Stimulated activated CD4-positive, alpha-beta T cell treated with anti-CD3 and anti-CD28 coated beads, Interleukin-1b, Interleukin-23, amount 100 ng/mL, for 4 hours (primary cell): ENCODE measurements at regions not wholly inside any gene's neighbourhood (a gene's known extent, or its start where the extent isn't known, plus 50 kb on each side); places are given as distances from the start of the nearest gene placed in this dataset.
"Not testable (repeated sequence)": the region's sequence is repeated elsewhere in the genome, so short reads cannot be mapped to it uniquely, and the experiment has no call there.

ENCODE experiments used
- DNase-seq, 2 donors: peaks; one replicate each; pipeline ENCODE4 v3.0.0-alpha.2; 2020; ENCODE audit warnings: low read depth in 2 of 2

GRCh38 chr2:111251711-111252110 is 131.0 kb downstream of the BCL2L11 start:
- DNase-seq, result no peak

GRCh38 chr2:111252436-111252835 is 131.7 kb downstream of the BCL2L11 start:
- no peak for DNase-seq

- DNase-seq, result not testable (repeated sequence)
Observed at GRCh38 chr2:111254916-111255315, 134.2 kb downstream of the BCL2L11 start.

- not testable (repeated sequence) for DNase-seq
Observed at GRCh38 chr2:111256628-111257027, 135.9 kb downstream of the BCL2L11 start.

GRCh38 chr2:111257607-111258006 is 136.9 kb downstream of the BCL2L11 start:
- DNase-seq, result not testable (repeated sequence)

GRCh38 chr2:111258318-111258717 is 137.6 kb downstream of the BCL2L11 start:
- DNase-seq, result not testable (repeated sequence)

- not testable (repeated sequence) for DNase-seq
Observed at GRCh38 chr2:111262627-111263379, 142.1 kb downstream of the BCL2L11 start.

GRCh38 chr2:111263380-111264017 is 142.8 kb downstream of the BCL2L11 start:
- DNase-seq, result not testable (repeated sequence)

GRCh38 chr2:111264956-111265355 is 144.2 kb downstream of the BCL2L11 start:
- DNase-seq, result not testable (repeated sequence)

GRCh38 chr2:111266556-111266955 is 145.8 kb downstream of the BCL2L11 start:
- not testable (repeated sequence) for DNase-seq

GRCh38 chr2:111267038-111267437 is 146.3 kb downstream of the BCL2L11 start:
- not testable (repeated sequence) for DNase-seq

- DNase-seq, result not testable (repeated sequence)
Observed at GRCh38 chr2:111269761-111270323, 149.1 kb downstream of the BCL2L11 start.

GRCh38 chr2:111270569-111270968 is 149.9 kb downstream of the BCL2L11 start:
- not testable (repeated sequence) for DNase-seq

- DNase-seq, result not testable (repeated sequence)
Observed at GRCh38 chr2:111271647-111272304, 151.1 kb downstream of the BCL2L11 start.

- not testable (repeated sequence) for DNase-seq
Observed at GRCh38 chr2:111273007-111273406, 152.3 kb downstream of the BCL2L11 start.

- DNase-seq, result not testable (repeated sequence)
Observed at GRCh38 chr2:111275047-111275853, 154.5 kb downstream of the BCL2L11 start.

GRCh38 chr2:111275854-111276171 is 155.1 kb downstream of the BCL2L11 start:
- not testable (repeated sequence) for DNase-seq

- not testable (repeated sequence) for DNase-seq
Observed at GRCh38 chr2:111278133-111278532, 157.4 kb downstream of the BCL2L11 start.

- not testable (repeated sequence) for DNase-seq
Observed at GRCh38 chr2:111280709-111281286, 160.1 kb downstream of the BCL2L11 start.

GRCh38 chr2:111282162-111282561 is 161.4 kb downstream of the BCL2L11 start:
- DNase-seq, result not testable (repeated sequence)
